HT1080 (cell line): ENCODE measurements at regions not wholly inside any gene's neighbourhood (a gene's known extent, or its start where the extent isn't known, plus 50 kb on each side); places are given as distances from the start of the nearest gene placed in this dataset.

Experiments used
- DNase-seq: peaks from one replicate; pipeline ENCODE4 v3.0.0-alpha.2; 2015; ENCODE audit warnings: low read depth

DNA sequence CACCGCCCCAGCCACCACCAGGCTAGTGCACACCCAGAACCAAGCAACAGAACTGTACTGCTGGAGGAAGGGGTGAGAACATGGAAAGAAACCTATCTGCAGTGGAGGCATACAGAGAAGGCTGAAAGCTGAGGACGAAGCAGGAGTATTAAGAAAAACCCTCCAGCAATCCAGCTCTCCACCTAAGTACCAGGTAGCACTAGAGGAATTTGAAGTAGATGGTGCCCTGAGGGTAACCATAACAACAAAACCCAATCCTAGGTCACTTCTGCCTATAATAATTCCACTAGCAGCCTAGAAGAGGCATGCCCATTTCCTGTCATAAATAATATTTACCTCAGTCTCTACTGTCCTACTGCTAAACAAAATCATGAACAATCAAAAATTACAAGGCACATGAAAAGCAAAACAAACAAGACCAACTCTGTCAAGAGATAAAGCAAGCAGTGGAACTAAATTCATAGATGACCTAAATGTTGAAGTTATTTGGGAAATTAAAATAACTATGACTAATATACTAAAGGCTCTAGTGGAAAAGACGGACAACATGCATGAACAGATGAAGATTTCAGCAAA, 51.1 kb downstream of the HYCC1 start:
- no peak for DNase-seq

DNA sequence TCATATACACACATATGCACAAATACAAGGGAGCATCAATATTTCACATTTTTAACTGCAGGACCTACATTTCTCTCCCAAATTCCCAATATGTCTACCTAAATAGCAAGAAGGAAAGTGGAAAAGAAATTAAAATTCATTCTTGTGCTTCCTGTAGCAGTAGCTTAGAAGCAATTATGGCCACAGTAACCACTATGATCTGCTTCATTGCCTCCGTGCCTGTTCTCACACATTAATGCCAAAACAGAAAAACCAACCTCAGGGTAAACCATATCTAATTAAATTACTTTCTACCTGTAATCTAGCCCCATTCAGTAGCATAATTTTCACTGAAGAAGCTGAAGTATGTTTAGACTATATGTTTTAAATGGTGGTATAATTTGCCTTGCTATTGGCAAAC, 55.2 kb downstream of the HYCC1 start:
- no peak for DNase-seq

GRCh38 chr7:22954251-22954650, 59.7 kb downstream of the HYCC1 start:
- no peak for DNase-seq

- DNase-seq = no peak
These were observed 61.5 kb downstream of the HYCC1 start for GRCh38 chr7:22952306-22953015.

- DNase-seq = no peak
These were observed 64.0 kb downstream of the HYCC1 start for GRCh38 chr7:22949944-22950343.

DNA sequence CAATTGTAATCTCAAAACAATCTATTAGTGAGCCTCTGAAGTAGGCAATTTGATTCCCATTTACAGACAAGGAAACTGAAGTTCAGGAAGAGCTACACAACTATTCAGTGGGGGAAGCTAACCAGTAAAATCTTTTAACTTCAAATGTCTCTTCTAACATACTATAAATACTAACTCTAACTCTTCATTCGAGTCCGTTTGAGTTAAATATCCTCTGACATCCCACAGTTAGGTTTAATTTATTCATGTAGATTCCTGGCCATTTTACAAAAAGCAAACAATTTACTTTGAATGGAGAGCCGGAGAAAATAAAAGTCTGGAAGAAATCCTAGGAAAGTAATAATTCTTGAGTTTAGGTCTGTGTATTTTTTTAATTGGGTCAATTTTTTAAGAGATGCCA, 64.7 kb downstream of the HYCC1 start:
- DNase-seq = no peak

GRCh38 chr7:22948770-22949169, 65.2 kb downstream of the HYCC1 start:
- DNase-seq = no peak

DNA sequence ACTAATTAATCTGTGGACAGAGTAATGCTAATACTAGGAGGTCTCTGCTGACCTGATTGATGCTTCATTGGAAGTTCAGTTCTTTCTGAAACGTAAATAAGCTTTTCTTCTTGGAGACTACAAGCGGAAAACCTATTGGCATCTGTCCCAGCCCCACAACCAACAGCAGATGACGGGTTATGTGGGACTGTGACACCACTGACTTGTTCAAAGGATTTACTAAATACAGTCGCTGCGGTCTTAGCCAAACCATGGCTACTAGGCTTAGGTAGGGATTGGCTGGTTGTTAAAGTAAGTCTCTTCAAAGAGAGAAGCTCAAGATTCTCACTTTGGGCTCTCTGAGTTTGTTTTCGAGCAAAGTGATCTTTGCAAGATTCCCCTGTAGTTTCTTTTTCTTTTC, 68.3 kb downstream of the HYCC1 start:
- no peak for DNase-seq

GRCh38 chr7:22944510-22944909, 69.4 kb downstream of the HYCC1 start:
- no peak for DNase-seq

- DNase-seq = no peak
These were observed 69.9 kb downstream of the HYCC1 start for GRCh38 chr7:22944022-22944421.

DNA sequence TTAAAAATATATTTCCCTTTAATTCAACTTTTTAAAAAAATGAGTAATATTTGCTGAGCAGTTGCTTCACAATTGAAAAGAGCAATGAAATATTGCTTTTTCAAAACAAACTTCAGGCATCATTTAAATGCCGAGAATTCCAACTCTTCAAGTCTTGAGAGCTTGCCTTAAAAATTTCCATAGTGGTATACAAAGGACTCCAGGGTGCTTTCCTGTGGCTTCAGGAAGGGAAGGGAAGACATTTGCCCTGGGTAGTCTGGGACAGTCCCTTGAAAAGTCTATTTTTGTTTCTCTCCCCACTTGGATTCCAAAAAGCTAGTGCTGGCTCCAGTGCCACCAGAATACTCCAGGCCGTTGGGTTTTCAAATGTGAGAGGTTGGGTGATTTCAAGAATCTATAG, 71.7 kb downstream of the HYCC1 start:
- no peak for DNase-seq

DNA sequence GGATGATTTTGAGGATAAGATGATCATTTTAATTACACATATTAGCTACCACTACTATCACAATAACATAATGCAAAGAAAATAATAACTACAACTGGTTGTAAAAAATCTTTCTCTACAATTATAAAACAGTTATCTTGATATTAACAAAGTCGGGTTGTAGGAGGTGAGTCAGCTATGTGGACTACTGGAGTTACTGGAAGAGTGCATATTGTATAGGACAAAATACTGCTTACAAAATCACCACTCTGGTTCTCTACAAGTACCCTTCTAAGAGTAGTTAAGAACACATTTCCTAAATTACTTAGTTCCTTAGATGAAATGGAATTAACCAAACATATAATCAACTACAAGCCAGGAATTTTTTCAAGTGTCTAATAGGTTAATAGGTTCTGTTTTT, 74.1 kb downstream of the HYCC1 start:
- no peak for DNase-seq

- no peak for DNase-seq
These were observed 76.0 kb downstream of the HYCC1 start for GRCh38 chr7:22937946-22938345.

- no peak for DNase-seq
These were observed 77.7 kb downstream of the HYCC1 start for GRCh38 chr7:22936246-22936645.

GRCh38 chr7:22935269-22935668, 78.7 kb downstream of the HYCC1 start:
- no peak for DNase-seq

DNA sequence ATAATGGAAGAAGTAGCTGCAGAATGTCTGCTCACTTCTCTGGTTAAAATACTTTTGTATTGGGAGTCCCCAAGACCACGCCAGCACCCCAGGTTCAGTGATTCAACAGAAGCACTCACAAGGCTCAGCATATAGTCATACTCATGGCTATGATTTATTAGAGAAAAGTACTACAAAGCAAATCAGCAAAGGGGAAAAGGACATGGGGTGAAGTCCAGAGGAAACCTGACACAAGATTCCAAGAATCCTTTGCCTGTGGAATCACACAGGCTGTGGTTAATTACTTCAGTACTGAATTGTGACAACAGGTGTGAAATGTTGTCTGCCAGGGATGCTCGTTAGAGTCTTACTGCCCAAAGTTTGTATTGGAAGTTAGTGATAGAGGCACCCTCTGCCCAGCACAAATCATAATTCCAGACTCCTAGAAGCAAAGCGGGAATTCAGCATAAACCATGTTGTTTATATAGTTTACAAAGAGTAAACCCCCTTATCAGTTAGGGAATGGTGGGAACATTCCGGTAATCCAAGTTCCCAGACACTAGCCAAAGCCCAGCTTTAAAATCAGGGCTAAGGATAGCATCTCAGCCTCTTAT, 79.4 kb downstream of the HYCC1 start:
- no peak for DNase-seq

GRCh38 chr7:22934023-22934422, 79.9 kb downstream of the HYCC1 start:
- no peak for DNase-seq

DNA sequence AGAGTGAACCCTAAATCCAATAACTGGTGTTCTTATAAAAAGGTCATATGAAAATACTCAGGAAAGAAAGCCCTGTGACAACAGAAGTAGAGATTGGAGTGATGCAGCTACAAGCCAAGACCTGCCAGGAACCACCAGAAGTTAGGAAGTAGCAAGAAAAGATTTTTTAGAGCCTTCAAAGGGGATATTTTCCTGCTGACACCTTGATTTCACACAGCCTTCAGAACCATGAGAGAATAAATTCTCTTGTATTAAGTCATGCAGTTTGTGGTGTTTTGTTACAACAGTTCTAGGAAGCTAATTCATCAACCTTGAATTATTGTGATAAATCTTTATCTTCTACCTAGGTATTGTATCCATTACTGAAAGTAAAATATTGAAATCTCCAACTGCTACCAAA, 81.0 kb downstream of the HYCC1 start:
- DNase-seq = no peak

DNA sequence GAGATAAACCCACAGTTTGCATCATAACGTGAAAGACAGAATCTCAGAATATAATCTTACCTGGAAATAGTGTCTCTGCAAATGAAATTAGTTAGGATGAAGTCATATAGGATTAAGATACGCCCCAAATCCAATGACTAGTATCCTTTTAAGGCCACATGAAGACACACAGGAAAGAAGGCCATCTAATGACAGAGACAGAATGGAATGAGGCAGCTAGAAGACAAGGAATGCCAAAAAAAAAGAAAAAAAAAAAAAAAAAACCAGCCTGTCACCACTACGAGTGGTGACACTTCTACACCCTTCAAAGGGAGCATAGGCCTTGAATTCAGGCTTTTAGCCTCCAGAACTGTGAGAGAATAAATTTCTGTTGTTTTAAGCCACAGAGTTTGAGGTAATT, 82.9 kb downstream of the HYCC1 start:
- peak; percentile 31 for DNase-seq

DNA sequence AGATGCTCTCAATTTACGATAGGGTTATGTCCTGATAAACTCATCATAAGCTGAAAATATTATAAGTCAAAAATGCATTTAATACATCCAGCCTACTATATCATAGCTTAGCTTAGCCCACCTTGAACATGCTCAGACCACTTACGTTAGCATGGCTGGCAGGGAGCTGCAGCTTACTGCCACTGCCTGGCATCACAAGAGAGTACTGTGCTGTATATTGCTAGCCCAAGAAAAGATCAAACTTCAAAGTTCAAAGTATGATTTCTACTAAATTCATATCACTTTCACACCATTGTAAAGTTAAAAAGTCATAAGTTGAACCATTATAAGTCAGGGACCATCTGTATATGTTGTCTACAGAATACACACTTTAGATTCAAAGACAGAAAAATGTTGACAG, 91.6 kb downstream of the HYCC1 start:
- no peak for DNase-seq

DNA sequence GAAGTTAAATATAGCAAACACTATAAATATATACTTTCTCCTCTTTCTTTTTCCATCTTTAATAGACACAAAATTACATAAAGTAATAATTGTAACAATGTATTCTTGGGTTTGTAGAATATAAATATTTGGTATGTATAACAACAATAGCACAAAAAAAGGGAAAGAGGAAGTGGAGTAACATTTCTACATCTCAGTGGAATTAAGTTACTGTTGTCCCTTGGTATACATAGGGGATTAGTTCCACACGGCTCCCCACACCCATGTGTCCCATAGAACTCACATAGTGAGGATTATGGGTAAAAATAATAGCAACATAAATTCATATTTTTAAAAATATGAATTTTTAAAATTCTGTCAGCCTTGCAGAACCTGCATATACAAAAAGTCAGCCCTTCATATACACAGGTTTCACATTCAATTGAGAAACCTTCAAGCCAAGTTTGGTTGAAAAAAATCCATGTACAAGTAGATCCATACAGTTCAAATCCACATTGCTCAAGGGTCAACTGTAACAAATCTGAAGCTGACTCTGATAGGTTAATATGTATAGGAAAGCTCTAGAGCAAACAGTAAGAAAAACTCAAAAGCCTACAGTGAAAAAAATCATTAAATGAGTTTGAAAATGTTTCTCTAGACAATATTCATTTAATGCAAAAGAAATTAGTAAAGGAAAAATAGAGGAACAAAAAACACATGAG, 92.4 kb downstream of the HYCC1 start:
- DNase-seq = no peak

DNA sequence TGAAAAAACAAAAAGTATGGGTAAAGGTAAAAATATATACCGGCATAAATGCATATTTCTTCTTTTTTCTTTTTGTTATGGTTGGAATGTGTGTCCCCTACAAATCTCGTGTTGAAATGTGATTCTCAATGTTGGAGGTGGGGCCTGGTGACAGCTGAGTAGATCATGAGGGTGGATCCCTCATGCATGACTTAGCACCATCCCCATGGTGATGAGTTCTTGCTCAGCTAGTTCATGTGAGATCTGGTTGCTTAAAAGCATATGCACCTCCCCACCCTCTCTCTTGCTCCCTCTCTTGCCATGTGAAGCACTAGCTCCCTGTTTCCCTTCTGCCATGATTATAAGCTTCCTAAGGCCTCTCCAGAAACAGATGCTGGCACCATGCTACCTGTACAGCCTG, 93.3 kb downstream of the HYCC1 start:
- peak; percentile 42 for DNase-seq

GRCh38 chr7:22913158-22913557, 90.5 kb upstream of the TOMM7 start:
- no peak for DNase-seq
